ENCODE measurements at regions not wholly inside any gene's neighbourhood (a gene's known extent, or its start where the extent isn't known, plus 50 kb on each side); places are given as distances from the start of the nearest gene placed in this dataset.

GRCh38 chr3:30085486-30085885 lies 520.9 kb upstream of the TGFBR2 start:
- WGBS, 2 donors: 33 to 45% methylated on average over 1 of the region's 1 CpG
- intact Hi-C loops (cut with DNase I; ENCODE audit: low total_unique reads): no loop called here
- TF ChIP-seq CTCF (IDR thresholded peaks at IDR 0.05): no peak
- no peak for TF ChIP-seq POLR2A (IDR thresholded peaks at IDR 0.05)
- no peak for DNase-seq (ENCODE audit: low spot score in 2 of 2)
- H3K4me3 ChIP-seq (ENCODE audit: low read depth, poor library complexity, severe bottlenecking): no peak overlapping the region

GRCh38 chr3:30091686-30092085 lies 514.7 kb upstream of the TGFBR2 start:
- H3K4me3 ChIP-seq (ENCODE audit: low read depth, poor library complexity, severe bottlenecking): no peak overlapping the region
- intact Hi-C loops (cut with DNase I; ENCODE audit: low total_unique reads): no loop called here
- DNase-seq (ENCODE audit: low spot score in 2 of 2): no peak
- no peak for TF ChIP-seq CTCF (IDR thresholded peaks at IDR 0.05)
- no peak for TF ChIP-seq POLR2A (IDR thresholded peaks at IDR 0.05)

- TF ChIP-seq POLR2A (IDR thresholded peaks at IDR 0.05) (no peak), CTCF (IDR thresholded peaks at IDR 0.05) (no peak)
- DNase-seq (ENCODE audit: low spot score in 2 of 2): no peak
- 94 to 95% methylated on average over 2 of the region's 2 CpGs for WGBS, 2 donors
- intact Hi-C loops (cut with DNase I; ENCODE audit: low total_unique reads): no loop called here
- H3K4me3 ChIP-seq (ENCODE audit: low read depth, poor library complexity, severe bottlenecking): no peak overlapping the region
Measured at GRCh38 chr3:30097022-30097650, 509.3 kb upstream of the TGFBR2 start.

GRCh38 chr3:30098243-30098642 lies 508.2 kb upstream of the TGFBR2 start:
- H3K4me3 ChIP-seq (ENCODE audit: low read depth, poor library complexity, severe bottlenecking): no peak overlapping the region
- intact Hi-C loops (cut with DNase I; ENCODE audit: low total_unique reads): no loop called here
- no peak for DNase-seq (ENCODE audit: low spot score in 2 of 2)
- TF ChIP-seq POLR2A (IDR thresholded peaks at IDR 0.05) (no peak), CTCF (IDR thresholded peaks at IDR 0.05) (no peak)

GRCh38 chr3:30098653-30099455 lies 507.5 kb upstream of the TGFBR2 start:
- intact Hi-C loops (cut with DNase I; ENCODE audit: low total_unique reads): no loop called here
- DNase-seq (ENCODE audit: low spot score in 2 of 2): no peak
- H3K4me3 ChIP-seq (ENCODE audit: low read depth, poor library complexity, severe bottlenecking): no peak overlapping the region
- TF ChIP-seq POLR2A (IDR thresholded peaks at IDR 0.05) (no peak), CTCF (IDR thresholded peaks at IDR 0.05) (no peak)
- 63 to 64% methylated on average over 2 of the region's 2 CpGs for WGBS, 2 donors
